ENCODE measurements at regions not wholly inside any gene's neighbourhood (a gene's known extent, or its start where the extent isn't known, plus 50 kb on each side); places are given as distances from the start of the nearest gene placed in this dataset.

- no peak for TF ChIP-seq YY1 (IDR thresholded peaks at IDR 0.05; ENCODE audit: extremely low read depth, insufficient replicate concordance, low read depth, low read length)
- no peak for TF ChIP-seq MAX (IDR thresholded peaks at IDR 0.05)
- TF ChIP-seq CTCF (IDR thresholded peaks at IDR 0.05 in 2 of 3, conservative IDR thresholded peaks at IDR 0.05 in 1 of 3; ENCODE audit: borderline replicate concordance in 1 of 3, insufficient read depth in 1 of 3, low read depth in 2 of 3, low read length in 2 of 3), result no peak
- no peak for TF ChIP-seq ZNF274 (IDR thresholded peaks at IDR 0.05; ENCODE audit: low read depth, low read length)
- no peak for TF ChIP-seq POLR2A (IDR thresholded peaks at IDR 0.05; ENCODE audit: borderline replicate concordance, extremely low read depth, insufficient read depth, insufficient read length)
- TF ChIP-seq EZH2 (IDR thresholded peaks at IDR 0.05), result no peak
- no peak for TF ChIP-seq TCF7L2 (IDR thresholded peaks at IDR 0.05; ENCODE audit: borderline replicate concordance, extremely low read depth, insufficient read depth, insufficient read length)
- TF ChIP-seq ZBTB33 (IDR thresholded peaks at IDR 0.05; ENCODE audit: extremely low read depth, insufficient replicate concordance, low read length), result no peak
- TF ChIP-seq ATF3 (IDR thresholded peaks at IDR 0.05), result no peak
- TF ChIP-seq ZFX (IDR thresholded peaks at IDR 0.05), result no peak
- TF ChIP-seq EZH2phosphoT487 (IDR thresholded peaks at IDR 0.05; ENCODE audit: borderline replicate concordance), result no peak
- no peak for TF ChIP-seq POLR2AphosphoS5 (IDR thresholded peaks at IDR 0.05; ENCODE audit: low read depth, low read length)
These were observed 471.6 kb downstream of the ARL4A start for GRCh38 chr7:13159003-13159402.

Data from HCT116 (cell line).